CD4-positive, alpha-beta T cell treated with Interleukin-21 for 1 hour (primary cell): ENCODE measurements at regions not wholly inside any gene's neighbourhood (a gene's known extent, or its start where the extent isn't known, plus 50 kb on each side); places are given as distances from the start of the nearest gene placed in this dataset.

ENCODE experiments used
- DNase-seq: peaks from one replicate; pipeline ENCODE4 v3.0.0-alpha.2; 2020

GRCh38 chr12:98227162-98227561 lies 288.2 kb upstream of the TMPO start:
- DNase-seq: no peak

- no peak for DNase-seq
Measured at GRCh38 chr12:98228683-98229539, 286.5 kb upstream of the TMPO start.

DNA sequence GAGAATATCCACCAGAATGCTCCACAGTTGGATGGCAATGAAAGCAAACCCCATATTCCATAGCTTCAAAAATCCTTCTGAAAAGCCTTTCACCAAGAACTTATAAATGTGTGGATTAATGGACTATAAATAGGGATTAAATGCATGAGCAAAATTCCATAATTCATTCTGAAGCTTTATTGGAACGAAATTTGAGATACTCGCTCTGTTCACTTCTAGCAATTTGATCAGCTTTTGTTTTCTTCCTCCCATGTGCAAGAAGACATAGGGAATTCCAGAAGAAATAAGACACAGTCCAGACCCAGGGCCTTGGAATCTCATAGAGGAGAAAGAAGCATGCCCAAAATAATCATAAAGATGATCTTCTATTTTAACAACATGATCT lies 285.9 kb upstream of the TMPO start:
- no peak for DNase-seq

GRCh38 chr12:98232753-98233390 lies 282.5 kb upstream of the TMPO start:
- no peak for DNase-seq

- no peak for DNase-seq
Measured at GRCh38 chr12:98235301-98235700, 280.1 kb upstream of the TMPO start.

- no peak for DNase-seq
Measured at GRCh38 chr12:98238515-98239130, 276.8 kb upstream of the TMPO start.

DNA sequence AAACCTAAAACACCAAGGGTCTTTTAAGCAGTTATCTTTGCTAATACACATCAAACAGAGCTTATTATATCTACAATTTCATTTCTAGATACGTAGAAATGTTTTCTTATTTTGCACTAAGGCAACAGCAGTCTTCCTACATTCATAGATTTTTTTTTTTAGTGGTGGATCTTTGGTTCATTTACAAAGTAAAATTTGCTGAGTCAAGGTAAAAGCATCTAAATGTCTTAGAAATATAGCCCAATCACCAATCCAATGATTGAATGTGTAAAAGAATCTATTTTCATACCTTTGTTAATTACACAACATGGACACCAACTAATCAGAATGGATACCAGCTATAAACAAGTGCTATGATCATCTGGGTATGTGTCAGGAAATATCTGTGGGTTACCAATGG lies 272.2 kb upstream of the TMPO start:
- no peak for DNase-seq

DNA sequence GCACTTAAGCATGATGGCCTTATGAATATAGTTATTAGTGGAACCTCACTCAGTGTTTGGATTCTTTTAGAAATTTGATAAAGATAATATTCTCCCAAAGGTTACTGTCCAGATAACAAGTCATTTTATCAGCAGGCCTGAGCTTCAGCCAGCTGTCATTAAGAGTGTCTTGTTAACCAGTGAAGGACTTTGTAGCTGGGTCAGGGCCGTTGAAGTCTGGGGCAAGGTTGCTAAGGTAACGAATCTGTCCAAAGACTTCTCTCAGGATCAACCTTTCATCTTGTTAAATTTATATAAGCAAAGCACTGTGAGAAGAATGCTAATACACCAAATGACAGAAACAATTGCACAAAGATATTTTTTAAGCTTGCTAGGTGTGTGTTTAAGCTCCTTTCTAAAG lies 271.3 kb upstream of the TMPO start:
- DNase-seq: no peak

GRCh38 chr12:98253207-98254037 lies 262.0 kb upstream of the TMPO start:
- no peak for DNase-seq

DNA sequence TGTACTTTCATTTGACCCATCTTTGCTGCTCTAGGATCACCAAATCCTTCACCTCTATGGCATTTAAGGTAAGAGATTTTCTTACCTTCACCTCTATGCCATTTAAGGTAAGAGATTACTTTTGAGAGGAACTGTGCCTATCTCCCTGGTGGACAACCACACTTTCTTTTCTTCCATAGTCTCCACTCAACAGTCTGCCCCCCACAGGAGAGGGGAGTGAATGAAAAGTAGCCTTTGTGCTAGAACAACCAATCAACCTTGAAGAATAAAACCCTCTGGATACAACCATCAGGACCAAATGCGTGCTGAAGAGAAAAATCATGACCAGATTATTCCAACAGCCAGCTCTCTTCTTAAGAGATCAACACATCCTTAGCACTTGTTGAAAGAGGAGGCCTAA lies 258.6 kb upstream of the TMPO start:
- no peak for DNase-seq

GRCh38 chr12:98259693-98260092 lies 255.7 kb upstream of the TMPO start:
- no peak for DNase-seq

DNA sequence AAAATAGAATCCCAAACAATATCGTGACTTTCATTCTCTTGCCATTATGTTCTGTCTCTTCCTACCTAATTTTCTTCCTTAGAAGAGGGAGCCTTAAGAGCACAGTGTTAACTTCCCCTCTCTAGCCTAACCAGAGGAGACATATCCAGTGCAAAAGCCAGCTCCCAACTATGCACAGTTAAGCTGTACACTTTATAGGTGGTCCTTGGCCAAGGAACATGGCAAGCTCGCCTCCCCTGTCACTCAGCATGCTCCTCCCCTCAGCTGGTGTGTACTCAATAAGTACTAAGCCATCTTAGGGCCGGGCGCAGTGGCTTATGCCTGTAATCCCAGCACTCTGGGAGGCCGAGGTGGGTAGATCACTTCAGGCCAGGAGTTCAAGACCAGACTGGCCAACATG lies 255.1 kb upstream of the TMPO start:
- no peak for DNase-seq

- no peak for DNase-seq
Measured at GRCh38 chr12:98262902-98263301, 252.5 kb upstream of the TMPO start.

- no peak for DNase-seq
Measured at GRCh38 chr12:98274430-98275130, 240.8 kb upstream of the TMPO start.

GRCh38 chr12:98275131-98275475 lies 240.3 kb upstream of the TMPO start:
- no peak for DNase-seq

DNA sequence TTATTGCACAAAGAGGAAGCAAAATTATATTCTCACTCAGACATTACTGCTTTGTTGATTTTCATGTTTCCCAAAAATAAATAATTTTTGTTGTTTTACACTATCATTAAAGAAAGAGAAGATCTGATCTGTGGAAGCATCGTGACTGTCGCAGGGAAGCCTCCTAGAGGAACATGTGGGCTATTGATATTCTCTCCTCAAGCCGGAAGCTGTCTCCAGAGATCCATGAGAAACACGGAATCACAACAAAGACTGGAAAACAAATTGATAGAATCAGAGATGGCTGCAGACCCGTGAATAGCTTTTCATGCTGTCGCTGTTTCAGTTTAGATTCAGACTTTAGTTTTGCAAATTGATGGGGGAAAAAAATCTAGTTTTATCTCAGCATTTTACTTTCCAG lies 235.2 kb upstream of the TMPO start:
- DNase-seq: no peak

- DNase-seq: no peak
Measured at GRCh38 chr12:98280621-98281020, 234.8 kb upstream of the TMPO start.

- no peak for DNase-seq
Measured at GRCh38 chr12:98291828-98292227, 223.6 kb upstream of the TMPO start.

- no peak for DNase-seq
Measured at GRCh38 chr12:98294051-98294805, 221.2 kb upstream of the TMPO start.

- no peak for DNase-seq
Measured at GRCh38 chr12:98295681-98296080, 219.7 kb upstream of the TMPO start.

DNA sequence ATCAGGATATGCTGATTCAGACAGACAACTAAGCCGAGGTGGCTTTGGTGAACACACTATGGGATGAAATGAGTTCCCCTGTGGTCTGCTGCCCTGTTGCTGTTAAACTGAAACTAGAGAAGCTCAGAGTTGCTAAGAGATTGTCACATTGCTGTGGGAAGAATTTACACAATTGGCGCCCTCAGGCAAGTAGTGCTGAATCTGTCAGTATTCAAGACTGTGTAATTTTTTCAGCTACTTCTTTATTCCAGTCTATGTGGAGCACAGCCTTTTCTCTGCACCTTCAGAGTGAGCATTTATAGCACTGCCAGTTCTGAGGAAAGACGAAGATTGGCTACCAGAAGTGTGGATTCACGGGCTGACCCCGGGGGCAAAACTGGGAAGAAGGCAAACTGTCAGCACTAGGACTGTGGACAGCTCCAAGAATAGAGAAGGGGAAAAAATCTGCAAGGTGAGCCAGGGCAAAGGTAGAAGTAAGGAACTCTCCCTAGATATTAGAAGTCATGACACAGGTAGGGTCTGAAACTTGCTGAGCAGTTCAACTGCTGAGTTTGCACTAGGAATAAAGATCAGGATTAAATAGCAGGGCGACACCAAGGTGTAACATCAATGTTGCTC lies 218.8 kb upstream of the TMPO start:
- no peak for DNase-seq

- no peak for DNase-seq
Measured at GRCh38 chr12:98297538-98297937, 217.9 kb upstream of the TMPO start.
